ENCODE measurements at regions not wholly inside any gene's neighbourhood (a gene's known extent, or its start where the extent isn't known, plus 50 kb on each side); places are given as distances from the start of the nearest gene placed in this dataset.

GRCh38 chr6:132179955-132180354 lies 221.3 kb downstream of the MOXD1 start:
- H3K79me2 ChIP-seq (ENCODE audit: insufficient read depth, low read length): no peaks in the 10 kb centered on the region
- H3K36me3 ChIP-seq (ENCODE audit: insufficient read depth, low read length): no peaks in the 10 kb centered on the region
- H3K27me3 ChIP-seq (ENCODE audit: insufficient read depth, low read length): no peaks in the 10 kb centered on the region
- H3K9me3 ChIP-seq (ENCODE audit: low read depth, low read length): no peaks in the 10 kb centered on the region
- H3K27ac ChIP-seq (ENCODE audit: low read depth, low read length): no peak overlapping the region
- DNase-seq (ENCODE audit: insufficient read length, low spot score, missing footprints): no peak
- H4K20me1 ChIP-seq (ENCODE audit: insufficient read depth, low read length): no peaks in the 10 kb centered on the region
- TF ChIP-seq CTCF (IDR thresholded peaks at IDR 0.05; ENCODE audit: extremely low read depth, low read depth, low read length): no peak
- H3K4me3 ChIP-seq (ENCODE audit: insufficient read depth, low read length): no peak overlapping the region
- no peak overlapping the region for H2AFZ ChIP-seq (ENCODE audit: low read length)
- no peak overlapping the region for H3K4me2 ChIP-seq (ENCODE audit: insufficient read depth, low read length)
- H3K4me1 ChIP-seq (ENCODE audit: insufficient read depth, low read length): no peaks in the 10 kb centered on the region

GRCh38 chr6:132174919-132175318 lies 223.7 kb upstream of the CCN2 start:
- no peak for TF ChIP-seq CTCF (IDR thresholded peaks at IDR 0.05; ENCODE audit: extremely low read depth, low read depth, low read length)
- Histone ChIP-seq H4K20me1 (ENCODE audit: insufficient read depth, low read length) (no peaks in the 10 kb centered on the region), H3K4me1 (ENCODE audit: insufficient read depth, low read length) (no peaks in the 10 kb centered on the region), H2AFZ (ENCODE audit: low read length) (no peak overlapping the region), H3K36me3 (ENCODE audit: insufficient read depth, low read length) (no peaks in the 10 kb centered on the region), H3K9me3 (ENCODE audit: low read depth, low read length) (peaks cover 2% of the 10 kb centered on the region), H3K4me2 (ENCODE audit: insufficient read depth, low read length) (no peak overlapping the region), H3K27ac (ENCODE audit: low read depth, low read length) (no peak overlapping the region), H3K79me2 (ENCODE audit: insufficient read depth, low read length) (no peaks in the 10 kb centered on the region), H3K4me3 (ENCODE audit: insufficient read depth, low read length) (no peak overlapping the region), H3K27me3 (ENCODE audit: insufficient read depth, low read length) (no peaks in the 10 kb centered on the region)
- no peak for DNase-seq (ENCODE audit: insufficient read length, low spot score, missing footprints)

GRCh38 chr6:132168961-132169360 lies 217.8 kb upstream of the CCN2 start:
- Histone ChIP-seq H4K20me1 (ENCODE audit: insufficient read depth, low read length) (no peaks in the 10 kb centered on the region), H3K27me3 (ENCODE audit: insufficient read depth, low read length) (no peaks in the 10 kb centered on the region), H3K36me3 (ENCODE audit: insufficient read depth, low read length) (no peaks in the 10 kb centered on the region), H3K4me1 (ENCODE audit: insufficient read depth, low read length) (no peaks in the 10 kb centered on the region), H3K4me3 (ENCODE audit: insufficient read depth, low read length) (no peak overlapping the region), H3K4me2 (ENCODE audit: insufficient read depth, low read length) (no peak overlapping the region), H3K9me3 (ENCODE audit: low read depth, low read length) (no peaks in the 10 kb centered on the region), H3K27ac (ENCODE audit: low read depth, low read length) (no peak overlapping the region), H3K79me2 (ENCODE audit: insufficient read depth, low read length) (no peaks in the 10 kb centered on the region), H2AFZ (ENCODE audit: low read length) (no peak overlapping the region)
- DNase-seq (ENCODE audit: insufficient read length, low spot score, missing footprints): no peak
- TF ChIP-seq CTCF (IDR thresholded peaks at IDR 0.05; ENCODE audit: extremely low read depth, low read depth, low read length): no peak

- no peak for DNase-seq (ENCODE audit: insufficient read length, low spot score, missing footprints)
- no peaks in the 10 kb centered on the region for H3K4me1 ChIP-seq (ENCODE audit: insufficient read depth, low read length)
- no peaks in the 10 kb centered on the region for H4K20me1 ChIP-seq (ENCODE audit: insufficient read depth, low read length)
- no peaks in the 10 kb centered on the region for H3K79me2 ChIP-seq (ENCODE audit: insufficient read depth, low read length)
- no peak overlapping the region for H3K27ac ChIP-seq (ENCODE audit: low read depth, low read length)
- no peak overlapping the region for H3K4me3 ChIP-seq (ENCODE audit: insufficient read depth, low read length)
- H3K9me3 ChIP-seq (ENCODE audit: low read depth, low read length): no peaks in the 10 kb centered on the region
- H3K36me3 ChIP-seq (ENCODE audit: insufficient read depth, low read length): no peaks in the 10 kb centered on the region
- TF ChIP-seq CTCF (IDR thresholded peaks at IDR 0.05; ENCODE audit: extremely low read depth, low read depth, low read length): no peak
- H2AFZ ChIP-seq (ENCODE audit: low read length): peak overlapping the region; percentile 38
- no peaks in the 10 kb centered on the region for H3K27me3 ChIP-seq (ENCODE audit: insufficient read depth, low read length)
- peak overlapping the region; percentile 9 for H3K4me2 ChIP-seq (ENCODE audit: insufficient read depth, low read length)
Observed at GRCh38 chr6:132167929-132168892, 217.0 kb upstream of the CCN2 start.
